Keratinocyte (primary cell): ENCODE measurements at regions not wholly inside any gene's neighbourhood (a gene's known extent, or its start where the extent isn't known, plus 50 kb on each side); places are given as distances from the start of the nearest gene placed in this dataset.

ENCODE experiments used
- CTCF ChIP-seq, 3 experiments: IDR thresholded peaks in 1 of 3; conservative IDR thresholded peaks in 1 of 3; optimal IDR thresholded peaks in 1 of 3; 2 replicates in 2 of 3; 3 replicates in 1 of 3; pipeline versions ENCODE3 to v1.5.1; 2011; ENCODE audit warnings: low read length in 3 of 3, mild to moderate bottlenecking in 3 of 3, moderate library complexity in 2 of 3, control low read depth in 1 of 3, inconsistent platforms in 1 of 3; ENCODE audit not compliant: insufficient read depth in 2 of 3; ENCODE audit errors: extremely low read depth in 1 of 3
- EZH2 ChIP-seq: IDR thresholded peaks from one replicate; pipeline ENCODE4 v1.6.1; 2012; ENCODE audit warnings: inconsistent platforms, mild to moderate bottlenecking, low read length, moderate library complexity

GRCh38 chr5:135745897-135746500 lies 88.5 kb upstream of the SLC25A48 start:
- TF ChIP-seq CTCF (optimal IDR thresholded peaks at IDR 0.05 in 1 of 3, IDR thresholded peaks at IDR 0.05 in 1 of 3, conservative IDR thresholded peaks at IDR 0.05 in 1 of 3; ENCODE audit: extremely low read depth in 1 of 3, insufficient read depth in 2 of 3, low read length in 3 of 3) = no peak
- TF ChIP-seq EZH2 = no peak
